GM12878 (cell line): ENCODE measurements at regions not wholly inside any gene's neighbourhood (a gene's known extent, or its start where the extent isn't known, plus 50 kb on each side); places are given as distances from the start of the nearest gene placed in this dataset.

Source experiments
- ATAC-seq: fragments of 200-7000 bp; cut with Tn5 transposase; 3 replicates; pipeline ENCODE4 v1.9.1; 2020; ENCODE audit warnings: mild to moderate bottlenecking, moderate library complexity
- BruUV-seq: library from RNA; stranded (reverse); fragments of 400-500 nt; replicated peaks from 2 replicates; lab custom pipeline; 2021; lab: Mats Ljungman, UMichigan
- CTCF ChIA-PET: fragments of 300-600 bp; sonication (Branson Sonifier 250); formaldehyde crosslinking; extraction: SDS; loops from one replicate; lab custom pipeline; 2021; ENCODE audit warnings: inconsistent platforms; lab: Yijun Ruan, JAX
- POLR2A ChIA-PET: fragments of 350-600 bp; formaldehyde crosslinking; extraction: SDS; loops from one replicate; lab custom pipeline; 2021; ENCODE audit warnings: inconsistent platforms; lab: Charles Lee
- RAD21 ChIA-PET: fragments of 300-600 bp; sonication (Branson Sonifier 250); formaldehyde crosslinking; loops from one replicate; lab custom pipeline; 2023; ENCODE audit warnings: antibody characterized with exemption; ENCODE audit not compliant: unreplicated experiment; lab: Charles Lee
- SMC1A ChIA-PET: fragments of 300-600 bp; sonication (Branson Sonifier 250); formaldehyde crosslinking; loops from one replicate; lab custom pipeline; 2023; ENCODE audit not compliant: unreplicated experiment, uncharacterized antibody; lab: Charles Lee
- DNase-seq: peaks from one replicate; pipeline ENCODE4 v3.0.0-alpha.2; 2011; ENCODE audit warnings: low read depth, low spot score
- FAIRE-seq: peaks from 3 replicates; lab custom pipeline; 2011; peaks lifted over from hg19 to GRCh38; lab: Jason Lieb, UNC
- H2AFZ ChIP-seq: 2 replicates; pipeline ENCODE4 v1.6.0; 2011; ENCODE audit warnings: low read depth, low read length, control low read depth; ENCODE audit not compliant: control insufficient read depth
- H3K27ac ChIP-seq: 2 replicates; pipeline ENCODE4 v1.5.1; 2011; ENCODE audit warnings: control low read depth; ENCODE audit not compliant: control insufficient read depth, insufficient read depth
- H3K27me3 ChIP-seq, 2 experiments: replicated peaks in 1 of 2; 2 replicates each; pipeline versions ENCODE4 v1.6.0 to v1.6.1; 2011; ENCODE audit warnings: low read length in 1 of 2; ENCODE audit not compliant: control insufficient read depth in 2 of 2, insufficient read depth in 2 of 2
- H3K36me3 ChIP-seq, 2 experiments: 2 replicates each; pipeline ENCODE4 v1.5.1; 2011; ENCODE audit warnings: low read length in 1 of 2; ENCODE audit not compliant: control insufficient read depth in 2 of 2, insufficient read depth in 2 of 2
- H3K4me1 ChIP-seq: 2 replicates; pipeline ENCODE4 v1.6.1; 2011; ENCODE audit warnings: mild to moderate bottlenecking, low read length, moderate library complexity, mixed read lengths; ENCODE audit not compliant: control insufficient read depth, insufficient read depth
- H3K4me2 ChIP-seq: 2 replicates; pipeline ENCODE4 v1.6.0; 2011; ENCODE audit warnings: control low read depth; ENCODE audit not compliant: control insufficient read depth, insufficient read depth
- H3K4me3 ChIP-seq: fragments of 200-600 bp; sonication (generic); 2 replicates; pipeline ENCODE4 v1.5.1; 2016
- H3K79me2 ChIP-seq: 2 replicates; pipeline ENCODE4 v1.6.0; 2011; ENCODE audit warnings: low read length; ENCODE audit not compliant: control insufficient read depth, insufficient read depth
- H3K9ac ChIP-seq: 2 replicates; pipeline ENCODE4 v1.8.0; 2011; ENCODE audit warnings: low read length, control low read depth, mixed read lengths; ENCODE audit not compliant: control insufficient read depth, insufficient read depth
- H3K9me3 ChIP-seq: replicated peaks from 3 replicates; pipeline ENCODE4 v1.5.1; 2011; ENCODE audit warnings: mild to moderate bottlenecking, low read length; ENCODE audit not compliant: control insufficient read depth, insufficient read depth
- H4K20me1 ChIP-seq: 2 replicates; pipeline ENCODE4 v1.6.0; 2011; ENCODE audit not compliant: control insufficient read depth, insufficient read depth
- CTCF ChIP-seq, 3 experiments: IDR thresholded peaks in 2 of 3; conservative IDR thresholded peaks in 1 of 3; 2 replicates each; pipeline ENCODE4 v1.5.1; 2011; ENCODE audit warnings: low read depth in 3 of 3, low read length in 3 of 3, mild to moderate bottlenecking in 3 of 3, control low read depth in 2 of 3, moderate library complexity in 2 of 3, inconsistent platforms in 1 of 3, mixed read lengths in 1 of 3; ENCODE audit not compliant: control insufficient read depth in 2 of 3, insufficient read depth in 1 of 3; ENCODE audit errors: extremely low read depth in 1 of 3
- EP300 ChIP-seq, 2 experiments: fragments of 150-350 bp in 1 of 2; IDR thresholded peaks; 2 replicates each; pipeline ENCODE4 v1.6.1; 2011 to 2012; ENCODE audit warnings: low read depth in 2 of 2, low read length in 2 of 2, borderline replicate concordance in 1 of 2, improper control_type of control experiment in 1 of 2, inconsistent platforms in 1 of 2; ENCODE audit not compliant: control insufficient read depth in 1 of 2
- GATAD2B ChIP-seq: fragments of 450-650 bp; conservative IDR thresholded peaks from 2 replicates; pipeline ENCODE4 v1.6.1; 2017; ENCODE audit warnings: low read depth, mild to moderate bottlenecking, moderate library complexity
- IKZF1 ChIP-seq: fragments of 450-650 bp; conservative IDR thresholded peaks from 2 replicates; pipeline ENCODE4 v1.6.1; 2017; ENCODE audit warnings: antibody characterized with exemption, mild to moderate bottlenecking
- JUNB ChIP-seq: IDR thresholded peaks from 2 replicates; pipeline ENCODE4 v1.6.1; 2016; ENCODE audit warnings: antibody characterized with exemption, mild to moderate bottlenecking
- POU2F2 ChIP-seq: IDR thresholded peaks from 3 replicates; pipeline ENCODE4 v1.6.1; 2011; ENCODE audit warnings: low read depth, mild to moderate bottlenecking, low read length, borderline replicate concordance
- RBBP5 ChIP-seq: fragments of 200-600 bp; sonication (generic); conservative IDR thresholded peaks from 2 replicates; pipeline ENCODE4 v1.6.1; 2016
- RELB ChIP-seq: fragments of 450-650 bp; IDR thresholded peaks from 2 replicates; pipeline ENCODE4 v1.6.1; 2017; ENCODE audit warnings: low read depth, mild to moderate bottlenecking, moderate library complexity
- SMAD1 ChIP-seq: fragments of 450-650 bp; IDR thresholded peaks from 2 replicates; pipeline ENCODE4 v1.6.1; 2018; ENCODE audit warnings: mild to moderate bottlenecking, low read depth; ENCODE audit not compliant: partially characterized antibody
- SMARCA5 ChIP-seq: fragments of 450-650 bp; IDR thresholded peaks from 2 replicates; pipeline ENCODE4 v1.6.1; 2017; ENCODE audit warnings: mild to moderate bottlenecking
- ZNF217 ChIP-seq: fragments of 450-650 bp; IDR thresholded peaks from 2 replicates; pipeline ENCODE4 v1.6.1; 2017; ENCODE audit warnings: antibody characterized with exemption, mild to moderate bottlenecking
- ZNF687 ChIP-seq: fragments of 450-650 bp; IDR thresholded peaks from 2 replicates; pipeline ENCODE4 v1.6.1; 2017; ENCODE audit warnings: mild to moderate bottlenecking, moderate library complexity
- WGBS: methylation state at CpG from one replicate; pipeline ENCODE4 v1.1.6; 2016; ENCODE audit warnings: low lambda C conversion rate; ENCODE audit not compliant: insufficient replicate concordance, insufficient coverage; ENCODE audit errors: missing lambda C conversion rate; 5-methylcytosine and 5-hydroxymethylcytosine counted together
- in situ Hi-C: fragments of 300-500 bp; cut with MboI; formaldehyde crosslinking; loops from 9 replicates; pipeline ENCODE4 v1.14.3; 2018; ENCODE audit warnings: mixed read lengths
- intact Hi-C: fragments of 100-400 bp; cut with micrococcal nuclease; formaldehyde crosslinking; loops from one replicate; pipeline ENCODE4 v1.14.2; 2022; ENCODE audit not compliant: unreplicated experiment

- TF ChIP-seq ZNF687 = no peak
- no peak for TF ChIP-seq SMARCA5
- TF ChIP-seq IKZF1 = no peak
- TF ChIP-seq RBBP5 = no peak
- no peak for TF ChIP-seq JUNB
- no peak for TF ChIP-seq GATAD2B
- TF ChIP-seq EP300 (IDR thresholded peaks at IDR 0.05; ENCODE audit: borderline replicate concordance in 1 of 2, control insufficient read depth in 1 of 2, low read depth in 2 of 2, low read length in 2 of 2) = no peak
These were observed 257.9 kb downstream of the CTTN start (continued) for GRCh38 chr11:70656252-70656651.

GRCh38 chr11:70660059-70660888, 261.9 kb downstream of the CTTN start:
- Histone ChIP-seq H3K4me3 (no peak overlapping the region), H2AFZ (no peak overlapping the region), H3K4me2 (no peak overlapping the region), H3K4me1 (no peaks in the 10 kb centered on the region), H3K36me3 (no peaks in the 10 kb centered on the region), H3K79me2 (no peaks in the 10 kb centered on the region), H4K20me1 (no peaks in the 10 kb centered on the region), H3K27me3 (peaks cover 1 to 7% of the 10 kb centered on the region in 2 experiments; a peak in 3 of 4 replicates), H3K9me3 (no peaks in the 10 kb centered on the region), H3K27ac (no peak overlapping the region), H3K9ac (no peak overlapping the region)
- DNase-seq (no peak), FAIRE-seq (no peak), ATAC-seq (no peak)
- no TSS peak for BruUV-seq
- ChIA-PET POLR2A (no interaction called here), RAD21 (no interaction called here), CTCF (no interaction called here), SMC1A (no interaction called here)
- intact Hi-C loops = no loop called here
- WGBS = 65% methylated on average over 14 of the region's 14 CpGs
- in situ Hi-C loops = no loop called here
- TF ChIP-seq SMAD1 (no peak), ZNF217 (no peak), CTCF (IDR thresholded peaks at IDR 0.05 in 2 of 3, conservative IDR thresholded peaks at IDR 0.05 in 1 of 3; ENCODE audit: control insufficient read depth in 2 of 3, extremely low read depth in 1 of 3, insufficient read depth in 1 of 3, low read depth in 3 of 3, low read length in 3 of 3) (no peak), RELB (no peak), POU2F2 (no peak)
